Testis (tissue), 2 donors: ENCODE measurements at regions not wholly inside any gene's neighbourhood (a gene's known extent, or its start where the extent isn't known, plus 50 kb on each side); places are given as distances from the start of the nearest gene placed in this dataset.

Source experiments
- DNase-seq: peaks from one replicate; pipeline ENCODE4 v3.0.0-alpha.2; 2019
- H3K27ac ChIP-seq, 2 donors: fragments of 200-600 bp; sonication (generic); one replicate each; pipeline ENCODE4 v1.5.1; 2019
- H3K27me3 ChIP-seq: fragments of 200-600 bp; sonication (generic); one replicate; pipeline ENCODE4 v1.5.1; 2019
- H3K36me3 ChIP-seq: fragments of 200-600 bp; sonication (generic); one replicate; pipeline ENCODE4 v1.5.1; 2017; ENCODE audit warnings: low read depth; ENCODE audit errors: missing control alignments
- H3K4me1 ChIP-seq: fragments of 200-600 bp; sonication (generic); one replicate; pipeline ENCODE4 v1.5.1; 2019
- H3K4me3 ChIP-seq, 2 donors: fragments of 200-600 bp; sonication (generic); one replicate each; pipeline ENCODE4 v1.5.1; 2017 to 2019
- H3K9me3 ChIP-seq: fragments of 200-600 bp; sonication (generic); one replicate; pipeline ENCODE4 v1.5.1; 2017
- POLR2A ChIP-seq: fragments of 450-650 bp; IDR thresholded peaks from one replicate; pipeline ENCODE4 v1.6.1; 2017; ENCODE audit warnings: antibody characterized with exemption, mild to moderate bottlenecking, moderate library complexity
- WGBS, 2 donors: methylation state at CpG; one replicate each; pipeline ENCODE4 v1.1.5; 2018; 5-methylcytosine and 5-hydroxymethylcytosine counted together
- intact Hi-C: fragments of 100-400 bp; cut with DNase I; formaldehyde crosslinking; loops from one replicate; pipeline ENCODE4 v1.15.1; 2023; ENCODE audit warnings: low total_unique reads
- small RNA-seq, 2 donors: library from RNA; depleted of rRNA; stranded (forward); fragments of <200 nt; gene quantifications; one replicate each; pipeline ENCODE3, GENCODE V24; 2016
- TF ChIP-seq, protein P1 (sequence below), 3 experiments: fragments of 450-650 bp in 2 of 3; fragments of 200-600 bp in 1 of 3; sonication (generic) in 1 of 3; IDR thresholded peaks; one replicate each; pipeline ENCODE4 v1.5.1; 2016 to 2019; ENCODE audit warnings: antibody characterized with exemption in 3 of 3, mild to moderate bottlenecking in 2 of 3, moderate library complexity in 1 of 3

DNA sequence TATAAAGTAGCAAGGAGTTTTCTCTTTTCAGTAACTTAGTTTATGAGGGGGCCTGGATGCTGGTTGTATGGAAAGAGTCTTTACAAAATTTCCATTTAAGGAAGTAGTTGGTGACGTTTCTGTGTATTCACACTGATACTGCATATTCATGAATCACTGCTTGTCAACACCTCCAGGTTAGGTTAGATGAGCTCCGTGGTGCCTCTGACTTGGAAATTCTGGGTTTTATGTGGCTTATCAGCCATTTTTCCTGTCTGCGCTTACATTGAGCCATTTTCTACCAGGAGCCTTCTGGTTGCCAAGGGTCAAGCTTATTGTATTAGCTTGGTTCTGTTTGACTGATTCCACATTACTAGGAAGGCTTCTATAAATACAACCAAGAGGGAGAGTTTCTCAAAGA is 128.3 kb downstream of the SLC28A3 start:
- no peaks in the 10 kb centered on the region for H3K36me3 ChIP-seq
- intact Hi-C loops = no loop called here
- DNase-seq = no peak
- no peak overlapping the region for H3K4me3 ChIP-seq
- H3K4me1 ChIP-seq = peaks cover 11% of the 10 kb centered on the region
- H3K27ac ChIP-seq = no peak overlapping the region
- no peak for TF ChIP-seq POLR2A
- TF ChIP-seq, protein P1, sequence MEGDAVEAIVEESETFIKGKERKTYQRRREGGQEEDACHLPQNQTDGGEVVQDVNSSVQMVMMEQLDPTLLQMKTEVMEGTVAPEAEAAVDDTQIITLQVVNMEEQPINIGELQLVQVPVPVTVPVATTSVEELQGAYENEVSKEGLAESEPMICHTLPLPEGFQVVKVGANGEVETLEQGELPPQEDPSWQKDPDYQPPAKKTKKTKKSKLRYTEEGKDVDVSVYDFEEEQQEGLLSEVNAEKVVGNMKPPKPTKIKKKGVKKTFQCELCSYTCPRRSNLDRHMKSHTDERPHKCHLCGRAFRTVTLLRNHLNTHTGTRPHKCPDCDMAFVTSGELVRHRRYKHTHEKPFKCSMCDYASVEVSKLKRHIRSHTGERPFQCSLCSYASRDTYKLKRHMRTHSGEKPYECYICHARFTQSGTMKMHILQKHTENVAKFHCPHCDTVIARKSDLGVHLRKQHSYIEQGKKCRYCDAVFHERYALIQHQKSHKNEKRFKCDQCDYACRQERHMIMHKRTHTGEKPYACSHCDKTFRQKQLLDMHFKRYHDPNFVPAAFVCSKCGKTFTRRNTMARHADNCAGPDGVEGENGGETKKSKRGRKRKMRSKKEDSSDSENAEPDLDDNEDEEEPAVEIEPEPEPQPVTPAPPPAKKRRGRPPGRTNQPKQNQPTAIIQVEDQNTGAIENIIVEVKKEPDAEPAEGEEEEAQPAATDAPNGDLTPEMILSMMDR (IDR thresholded peaks at IDR 0.05) = no peak
- no peaks in the 10 kb centered on the region for H3K9me3 ChIP-seq
- WGBS, 2 donors = 62 to 80% methylated on average over 3 of the region's 3 CpGs
- H3K27me3 ChIP-seq = no peaks in the 10 kb centered on the region

DNA sequence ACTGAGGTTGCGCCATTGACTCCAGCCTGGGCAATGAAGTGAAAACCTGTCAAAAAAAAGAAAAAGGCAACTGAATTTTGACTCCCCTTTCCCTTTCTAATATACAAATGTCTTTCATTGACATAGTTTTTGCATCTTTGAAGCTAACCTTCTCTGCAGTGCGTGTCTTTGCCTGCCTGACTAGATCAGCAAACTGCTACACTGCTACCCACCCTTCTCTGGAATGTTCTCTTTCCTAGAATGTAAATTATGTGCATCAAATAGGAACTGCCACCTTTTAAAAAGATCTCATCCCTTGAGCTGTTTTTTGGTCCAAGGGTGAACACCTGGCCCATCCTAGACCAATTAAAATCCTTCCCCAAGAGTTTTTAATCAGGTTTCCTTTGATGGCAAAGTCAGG is 127.6 kb downstream of the SLC28A3 start:
- H3K36me3 ChIP-seq = no peaks in the 10 kb centered on the region
- WGBS, 2 donors = 71 to 98% methylated on average over 2 of the region's 2 CpGs
- no peak overlapping the region for H3K27ac ChIP-seq
- no peaks in the 10 kb centered on the region for H3K27me3 ChIP-seq
- no peak for DNase-seq
- no peak overlapping the region for H3K4me3 ChIP-seq
- no peaks in the 10 kb centered on the region for H3K9me3 ChIP-seq
- peaks cover 4% of the 10 kb centered on the region for H3K4me1 ChIP-seq
- TF ChIP-seq, protein P1 (IDR thresholded peaks at IDR 0.05) = no peak
- no peak for TF ChIP-seq POLR2A
- intact Hi-C loops = no loop called here

DNA sequence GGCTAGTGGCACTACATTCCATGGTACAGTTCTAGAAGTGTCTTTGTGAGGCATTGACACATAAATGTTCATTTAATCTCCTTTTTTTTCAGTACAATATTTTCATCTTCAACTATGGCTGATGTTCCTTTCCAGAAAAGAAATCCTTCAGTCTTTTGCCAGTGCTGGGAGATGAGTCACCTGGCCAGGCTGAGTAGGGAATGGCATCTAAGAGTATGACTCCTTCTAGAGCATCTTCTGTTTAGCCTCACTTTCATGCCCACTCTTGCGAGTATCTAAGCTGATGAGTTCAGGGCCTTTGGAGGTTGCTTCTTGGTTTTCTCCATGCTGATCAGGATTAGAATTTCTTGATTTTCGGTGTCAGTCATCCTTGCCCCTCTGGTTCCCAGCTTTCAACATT is 124.4 kb downstream of the SLC28A3 start:
- no peak for TF ChIP-seq POLR2A
- TF ChIP-seq, protein P1 (IDR thresholded peaks at IDR 0.05) = no peak
- Histone ChIP-seq H3K9me3 (no peaks in the 10 kb centered on the region), H3K27me3 (no peaks in the 10 kb centered on the region), H3K4me1 (no peaks in the 10 kb centered on the region), H3K4me3 (no peak overlapping the region), H3K27ac (no peak overlapping the region), H3K36me3 (no peaks in the 10 kb centered on the region)
- intact Hi-C loops = no loop called here
- no peak for DNase-seq
- 89 to 95% methylated on average over 2 of the region's 2 CpGs for WGBS, 2 donors

DNA sequence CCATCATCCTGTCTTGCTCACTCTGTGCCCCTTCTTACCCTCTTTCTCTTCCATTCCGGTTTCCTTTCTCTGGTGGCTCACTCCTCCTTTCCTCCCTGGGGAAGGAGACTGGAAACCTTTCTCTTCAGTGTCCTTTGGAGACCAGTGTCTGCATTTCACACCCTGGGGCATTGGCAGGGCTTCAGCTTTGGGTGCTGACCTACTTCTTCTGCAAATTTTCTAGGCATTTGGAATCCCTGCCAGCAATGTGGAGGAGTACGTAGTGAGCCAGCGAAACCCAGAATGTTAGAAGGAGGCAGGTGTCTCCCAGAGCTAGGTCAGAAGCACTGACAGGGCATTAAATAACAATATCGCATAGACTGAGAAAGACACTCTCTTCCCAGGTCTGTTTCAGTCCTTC is 122.2 kb downstream of the SLC28A3 start:
- DNase-seq = peak; percentile 78
- H3K9me3 ChIP-seq = no peaks in the 10 kb centered on the region
- no peak overlapping the region for H3K4me3 ChIP-seq
- H3K36me3 ChIP-seq = no peaks in the 10 kb centered on the region
- no peaks in the 10 kb centered on the region for H3K4me1 ChIP-seq
- peak overlapping the region in 1 of 2 donors; percentile 51 for H3K27ac ChIP-seq
- WGBS, 2 donors = 63 to 69% methylated on average over 4 of the region's 4 CpGs
- intact Hi-C loops = no loop called here
- TF ChIP-seq, protein P1 (IDR thresholded peaks at IDR 0.05) = no peak
- TF ChIP-seq POLR2A = no peak
- no peaks in the 10 kb centered on the region for H3K27me3 ChIP-seq

DNA sequence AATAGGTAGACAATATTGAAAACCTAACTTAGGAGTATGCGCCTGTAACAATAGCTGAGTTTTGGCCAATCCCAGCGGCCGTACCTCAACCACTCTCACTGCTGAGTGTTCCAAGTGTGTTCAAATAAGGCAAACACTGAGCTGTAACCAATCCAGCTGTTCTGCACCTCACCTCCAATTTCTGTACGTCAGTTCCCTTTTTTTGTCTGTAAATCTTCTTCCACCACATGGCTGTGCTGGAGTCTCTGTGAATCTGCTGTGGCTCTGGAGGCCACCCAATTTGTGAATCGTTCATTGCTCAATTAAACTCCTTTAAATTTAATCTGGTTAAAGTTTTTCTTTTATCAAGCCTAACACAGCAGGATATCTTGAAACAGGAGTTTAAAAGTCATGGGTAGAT is 116.3 kb downstream of the SLC28A3 start:
- no peaks in the 10 kb centered on the region for H3K36me3 ChIP-seq
- H3K27me3 ChIP-seq = no peaks in the 10 kb centered on the region
- 70 to 79% methylated on average over 5 of the region's 5 CpGs for WGBS, 2 donors
- no peak overlapping the region for H3K27ac ChIP-seq
- no peaks in the 10 kb centered on the region for H3K4me1 ChIP-seq
- H3K9me3 ChIP-seq = no peaks in the 10 kb centered on the region
- intact Hi-C loops = no loop called here
- no peak for DNase-seq
- no peak overlapping the region for H3K4me3 ChIP-seq
- TF ChIP-seq, protein P1 (IDR thresholded peaks at IDR 0.05) = no peak

Small RNAs in the stretch of these regions (small RNA-seq; reads per million reads assigned to genes)
- gene AL390838.2 = 0 reads per million in 2 donors
